IMR-90 (cell line): ENCODE measurements at regions not wholly inside any gene's neighbourhood (a gene's known extent, or its start where the extent isn't known, plus 50 kb on each side); places are given as distances from the start of the nearest gene placed in this dataset.

ENCODE experiments used
- ATAC-seq: fragments of 200-7000 bp; cut with Tn5 transposase; 2 replicates; pipeline ENCODE4 v1.9.1; 2020; ENCODE audit warnings: low read depth, mild to moderate bottlenecking, moderate library complexity
- BruUV-seq: library from RNA; stranded (reverse); fragments of 400-500 nt; replicated peaks from 2 replicates; lab custom pipeline; 2021; lab: Mats Ljungman, UMichigan
- CTCF ChIA-PET: fragments of 300-600 bp; formaldehyde crosslinking; extraction: SDS; loops from one replicate; lab custom pipeline; 2021; ENCODE audit warnings: antibody characterized with exemption; lab: Yijun Ruan, JAX
- POLR2A ChIA-PET: fragments of 300-600 bp; sonication (Branson Sonifier 250); formaldehyde crosslinking; loops from one replicate; lab custom pipeline; 2022; ENCODE audit warnings: antibody characterized with exemption; ENCODE audit not compliant: unreplicated experiment; lab: Charles Lee
- DNase-seq: peaks from one replicate; pipeline ENCODE4 v3.0.0; 2013
- H2AFZ ChIP-seq: replicated peaks from 2 replicates; pipeline ENCODE3; 2013; ENCODE audit warnings: low read length, mild to moderate bottlenecking; ENCODE audit not compliant: poor library complexity
- H2AK5ac ChIP-seq: 2 replicates; pipeline ENCODE4 v1.6.1; 2013; ENCODE audit warnings: low read depth, low read length, inconsistent platforms
- H2AK9ac ChIP-seq: replicated peaks from 2 replicates; pipeline ENCODE3; 2013; ENCODE audit warnings: mild to moderate bottlenecking, low read depth, low read length, moderate library complexity; ENCODE audit not compliant: poor library complexity
- H2BK120ac ChIP-seq: 2 replicates; pipeline ENCODE4 v1.6.1; 2013; ENCODE audit warnings: low read depth, low read length, inconsistent platforms
- H2BK15ac ChIP-seq: 3 replicates; pipeline ENCODE4 v1.6.1; 2013; ENCODE audit warnings: low read depth, low read length, inconsistent platforms
- H2BK20ac ChIP-seq: 2 replicates; pipeline ENCODE4 v1.6.1; 2013; ENCODE audit warnings: low read depth, mild to moderate bottlenecking, inconsistent platforms, low read length, moderate library complexity
- H2BK5ac ChIP-seq: 2 replicates; pipeline ENCODE4 v1.6.1; 2013; ENCODE audit warnings: mild to moderate bottlenecking, low read depth, low read length, inconsistent platforms; ENCODE audit not compliant: poor library complexity, severe bottlenecking
- H3K14ac ChIP-seq: replicated peaks from 2 replicates; pipeline ENCODE4 v1.6.1; 2013; ENCODE audit warnings: low read depth, low read length, inconsistent platforms
- H3K18ac ChIP-seq: 2 replicates; pipeline ENCODE4 v1.6.1; 2013; ENCODE audit warnings: low read depth, low read length, control low read depth
- H3K23ac ChIP-seq: 2 replicates; pipeline ENCODE4 v1.6.1; 2013; ENCODE audit warnings: low read depth, low read length, inconsistent platforms
- H3K27ac ChIP-seq: 2 replicates; pipeline ENCODE4 v1.5.1; 2013; ENCODE audit warnings: mild to moderate bottlenecking, control low read depth, low read length; ENCODE audit not compliant: insufficient read depth
- H3K27me3 ChIP-seq: 2 replicates; pipeline ENCODE4 v1.6.1; 2013; ENCODE audit warnings: low read length; ENCODE audit not compliant: control insufficient read depth, insufficient read depth
- H3K36me3 ChIP-seq: 2 replicates; pipeline ENCODE4 v1.6.1; 2013; ENCODE audit warnings: low read length, mixed read lengths; ENCODE audit not compliant: control insufficient read depth, insufficient read depth
- H3K4ac ChIP-seq: 2 replicates; pipeline ENCODE4 v1.6.1; 2013; ENCODE audit warnings: low read depth, low read length, inconsistent platforms
- H3K4me1 ChIP-seq: 2 replicates; pipeline ENCODE4 v1.6.1; 2013; ENCODE audit warnings: low read length, mixed read lengths; ENCODE audit not compliant: control insufficient read depth, insufficient read depth
- H3K4me2 ChIP-seq: 2 replicates; pipeline ENCODE4 v1.6.1; 2013; ENCODE audit warnings: low read depth, mild to moderate bottlenecking, control low read depth, low read length, moderate library complexity
- H3K4me3 ChIP-seq: 2 replicates; pipeline ENCODE4 v1.5.1; 2013; ENCODE audit warnings: low read depth, mild to moderate bottlenecking, control low read depth, low read length, moderate library complexity; ENCODE audit not compliant: insufficient read depth
- H3K56ac ChIP-seq: 2 replicates; pipeline ENCODE4 v1.6.1; 2013; ENCODE audit warnings: low read length, inconsistent platforms; ENCODE audit not compliant: insufficient read depth; ENCODE audit errors: extremely low read depth
- H3K79me1 ChIP-seq, 2 experiments: 2 replicates each; pipeline ENCODE4 v1.6.1; 2013; ENCODE audit warnings: low read length in 2 of 2, inconsistent platforms in 1 of 2, low read depth in 1 of 2
- H3K9ac ChIP-seq: 2 replicates; pipeline ENCODE4 v1.6.1; 2013; ENCODE audit warnings: low read depth, low read length, control low read depth
- H3K9me1 ChIP-seq: 2 replicates; pipeline ENCODE4 v1.6.1; 2013; ENCODE audit warnings: low read length, inconsistent platforms; ENCODE audit not compliant: insufficient read depth
- H3K9me3 ChIP-seq: 2 replicates; pipeline ENCODE4 v1.6.1; 2013; ENCODE audit warnings: low read length; ENCODE audit not compliant: control insufficient read depth, insufficient read depth
- H4K20me1 ChIP-seq: 2 replicates; pipeline ENCODE4 v1.6.1; 2013; ENCODE audit warnings: low read length, inconsistent platforms; ENCODE audit not compliant: insufficient read depth
- H4K5ac ChIP-seq: 2 replicates; pipeline ENCODE4 v1.6.1; 2013; ENCODE audit warnings: mild to moderate bottlenecking, low read depth, low read length, control low read depth
- H4K8ac ChIP-seq, 2 experiments: 2 replicates each; pipeline ENCODE4 v1.6.1; 2013; ENCODE audit warnings: low read depth in 2 of 2, low read length in 2 of 2, control low read depth in 1 of 2, inconsistent platforms in 1 of 2
- H4K91ac ChIP-seq: 2 replicates; pipeline ENCODE4 v1.6.1; 2013; ENCODE audit warnings: low read depth, low read length, inconsistent platforms; ENCODE audit not compliant: insufficient read depth
- NFE2L2 ChIP-seq: fragments of 150-350 bp; IDR thresholded peaks from 2 replicates; pipeline ENCODE4 v1.6.1; 2016; ENCODE audit warnings: low read depth, mild to moderate bottlenecking, low read length
- WGBS, 2 experiments: methylation state at CpG; one replicate each; pipeline versions ENCODE4 v1.1.5 to v1.1.7; 2013; ENCODE audit warnings: missing lambda C conversion rate in 2 of 2; ENCODE audit not compliant: insufficient read length in 1 of 2; ENCODE audit errors: extremely low coverage in 2 of 2; 5-methylcytosine and 5-hydroxymethylcytosine counted together
- dilution Hi-C: fragments of 300-500 bp; cut with HindIII; formaldehyde crosslinking; loops from one replicate; pipeline ENCODE4 v1.14.3; 2018; ENCODE audit warnings: low sequenced_read_pairs; ENCODE audit not compliant: unreplicated experiment
- in situ Hi-C: fragments of 300-500 bp; cut with MboI; formaldehyde crosslinking; loops from 3 replicates; pipeline ENCODE4 v1.14.3; 2019; ENCODE audit warnings: low sequenced_read_pairs, inconsistent platforms, mixed read lengths
- intact Hi-C: fragments of 100-400 bp; cut with micrococcal nuclease; formaldehyde crosslinking; loops from 2 replicates; pipeline ENCODE4 v1.10.0; 2022
- TF ChIP-seq, protein P1 (sequence below): fragments of 150-350 bp; IDR thresholded peaks from 2 replicates; pipeline ENCODE4 v1.6.1; 2017; ENCODE audit warnings: mild to moderate bottlenecking, antibody characterized with exemption, low read length, low read depth

DNA sequence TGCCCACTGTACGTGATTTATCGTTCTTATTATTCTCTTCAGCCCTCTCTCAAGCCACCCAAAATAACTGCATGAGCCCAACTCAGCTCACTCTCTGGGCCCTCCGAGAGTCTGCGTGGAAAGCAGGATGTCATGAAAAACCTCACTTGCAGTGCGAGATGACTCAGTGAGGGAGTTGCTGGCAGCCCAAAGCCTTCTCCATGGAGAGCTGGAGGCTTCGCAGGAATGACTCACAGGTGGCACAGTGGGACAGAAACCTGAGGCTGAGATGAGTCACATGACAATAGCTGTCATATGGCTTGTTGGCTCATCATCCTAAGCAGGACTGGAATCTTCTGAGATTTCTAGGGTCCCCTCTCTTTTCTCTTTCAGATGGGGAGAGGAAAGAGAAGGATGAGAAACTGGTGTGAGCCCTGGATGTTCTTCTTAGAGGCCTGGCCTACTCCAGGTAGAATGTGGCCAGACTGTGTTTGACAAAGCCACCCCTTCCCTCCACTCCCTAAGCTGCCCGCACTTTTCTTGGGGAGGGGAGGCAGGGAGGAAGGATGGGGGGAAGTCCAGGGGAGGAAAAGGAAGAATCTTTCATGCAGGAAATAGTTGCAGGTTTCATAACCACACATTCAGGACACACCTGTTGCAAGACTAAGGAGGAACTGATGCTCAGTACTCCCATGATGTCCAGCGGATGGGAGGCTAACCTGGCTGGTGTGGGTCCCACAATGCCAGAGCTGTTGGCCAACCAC lies 160.6 kb upstream of the RPL38 start:
- peak; percentile 33 for DNase-seq
- in situ Hi-C loops: loop anchor here (10.0 kb wide), 1 partner anchor 58 kb away; no protein-coding TSS in a partner anchor
- no peak overlapping the region for H3K9ac ChIP-seq

More for the DNA sequence above, 160.6 kb upstream of the RPL38 start:
- Histone ChIP-seq H4K20me1 (no peaks in the 10 kb centered on the region), H2AFZ (no peak overlapping the region), H3K56ac (no peak overlapping the region), H2BK15ac (no peak overlapping the region), H3K79me1 (no peaks in the 10 kb centered on the region), H3K14ac (no peak overlapping the region), H3K27me3 (no peaks in the 10 kb centered on the region), H2BK120ac (no peak overlapping the region), H3K18ac (no peak overlapping the region), H3K36me3 (no peaks in the 10 kb centered on the region), H3K23ac (no peak overlapping the region), H3K4me3 (no peak overlapping the region), H4K8ac (no peak overlapping the region), H4K5ac (no peak overlapping the region), H4K91ac (no peak overlapping the region), H3K27ac (no peak overlapping the region), H2AK5ac (no peak overlapping the region), H3K9me1 (no peaks in the 10 kb centered on the region), H2AK9ac (no peak overlapping the region), H3K4me2 (no peak overlapping the region), H2BK20ac (no peak overlapping the region), H3K4ac (no peak overlapping the region), H3K4me1 (no peaks in the 10 kb centered on the region), H2BK5ac (no peak overlapping the region), H3K9me3 (peaks cover 47% of the 10 kb centered on the region)
- CTCF ChIA-PET: no interaction called here
- intact Hi-C loops (no loop called here), dilution Hi-C loops (no loop called here)
- BruUV-seq: no TSS peak
- POLR2A ChIA-PET: no interaction called here
- no peak for TF ChIP-seq NFE2L2
- TF ChIP-seq, protein P1, sequence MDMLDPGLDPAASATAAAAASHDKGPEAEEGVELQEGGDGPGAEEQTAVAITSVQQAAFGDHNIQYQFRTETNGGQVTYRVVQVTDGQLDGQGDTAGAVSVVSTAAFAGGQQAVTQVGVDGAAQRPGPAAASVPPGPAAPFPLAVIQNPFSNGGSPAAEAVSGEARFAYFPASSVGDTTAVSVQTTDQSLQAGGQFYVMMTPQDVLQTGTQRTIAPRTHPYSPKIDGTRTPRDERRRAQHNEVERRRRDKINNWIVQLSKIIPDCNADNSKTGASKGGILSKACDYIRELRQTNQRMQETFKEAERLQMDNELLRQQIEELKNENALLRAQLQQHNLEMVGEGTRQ: peak; percentile 41; the same call in 1 of the 2 replicates
- WGBS, 2 experiments: 17% methylated on average over 2 of the region's 8 CpGs; no CpG with 5 or more reads in 1 of the 2 experiments
- no peak for ATAC-seq
